Activated CD4-positive, alpha-beta T cell treated with anti-CD3 and anti-CD28 coated beads for 24 hours (primary cell): ENCODE measurements at regions not wholly inside any gene's neighbourhood (a gene's known extent, or its start where the extent isn't known, plus 50 kb on each side); places are given as distances from the start of the nearest gene placed in this dataset.
"Not testable (repeated sequence)": the region's sequence is repeated elsewhere in the genome, so short reads cannot be mapped to it uniquely, and the experiment has no call there.

Experiments
- DNase-seq, 2 donors: peaks; one replicate each; pipeline ENCODE4 v3.0.0-alpha.2; 2020; ENCODE audit warnings: low read depth in 2 of 2

GRCh38 chr6:15769511-15770018 is 106.7 kb upstream of the DTNBP1 start:
- no peak for DNase-seq

GRCh38 chr6:15768999-15769398 is 106.2 kb upstream of the DTNBP1 start:
- DNase-seq = no peak

GRCh38 chr6:15763837-15764236 is 101.0 kb upstream of the DTNBP1 start:
- no peak for DNase-seq

- no peak for DNase-seq
Measured at GRCh38 chr6:15763364-15763763, 100.5 kb upstream of the DTNBP1 start.

GRCh38 chr6:15761045-15761502 is 98.2 kb upstream of the DTNBP1 start:
- DNase-seq = no peak

- no peak for DNase-seq
Measured at GRCh38 chr6:15758631-15759215, 95.9 kb upstream of the DTNBP1 start.

GRCh38 chr6:15755526-15755925 is 92.7 kb upstream of the DTNBP1 start:
- DNase-seq = no peak

GRCh38 chr6:15754706-15755079 is 91.9 kb upstream of the DTNBP1 start:
- no peak for DNase-seq

- no peak for DNase-seq
Measured at GRCh38 chr6:15754035-15754705, 91.3 kb upstream of the DTNBP1 start.

- DNase-seq = no peak
Measured at GRCh38 chr6:15752820-15753219, 90.0 kb upstream of the DTNBP1 start.

GRCh38 chr6:15751721-15752350 is 89.0 kb upstream of the DTNBP1 start:
- DNase-seq = no peak

- no peak for DNase-seq
Measured at GRCh38 chr6:15748341-15748740, 85.5 kb upstream of the DTNBP1 start.

GRCh38 chr6:15747354-15747883 is 84.6 kb upstream of the DTNBP1 start:
- DNase-seq = no peak

GRCh38 chr6:15745781-15746180 is 83.0 kb upstream of the DTNBP1 start:
- DNase-seq = no peak

GRCh38 chr6:15744818-15745402 is 82.1 kb upstream of the DTNBP1 start:
- DNase-seq = no peak

GRCh38 chr6:15742013-15742412 is 79.2 kb upstream of the DTNBP1 start:
- not testable (repeated sequence) for DNase-seq

GRCh38 chr6:15741405-15741804 is 78.6 kb upstream of the DTNBP1 start:
- no peak for DNase-seq

- no peak for DNase-seq
Measured at GRCh38 chr6:15739867-15740266, 77.0 kb upstream of the DTNBP1 start.

- no peak for DNase-seq
Measured at GRCh38 chr6:15739353-15739752, 76.5 kb upstream of the DTNBP1 start.

GRCh38 chr6:15738195-15738594 is 75.4 kb upstream of the DTNBP1 start:
- not testable (repeated sequence) for DNase-seq

GRCh38 chr6:15736297-15736696 is 73.5 kb upstream of the DTNBP1 start:
- DNase-seq = no peak

- DNase-seq = no peak
Measured at GRCh38 chr6:15735567-15736265, 72.9 kb upstream of the DTNBP1 start.
